ENCODE measurements at regions not wholly inside any gene's neighbourhood (a gene's known extent, or its start where the extent isn't known, plus 50 kb on each side); places are given as distances from the start of the nearest gene placed in this dataset.

GRCh38 chr20:6715401-6715941 lies 52.0 kb upstream of the BMP2 start:
- Histone ChIP-seq H3K79me1 (ENCODE audit: low read depth, low read length) (no peaks in the 10 kb centered on the region), H2AFZ (ENCODE audit: low read length) (no peak overlapping the region), H2BK15ac (ENCODE audit: low read length) (no peak overlapping the region), H3K27ac (replicated peaks; ENCODE audit: low read length) (no peak overlapping the region), H3K18ac (ENCODE audit: low read length) (no peak overlapping the region), H4K91ac (ENCODE audit: low read depth, low read length, poor library complexity) (no peak overlapping the region), H3K9ac (ENCODE audit: low read depth, low read length, poor library complexity) (no peak overlapping the region), H3K36me3 (replicated peaks in 1 of 2; ENCODE audit: control insufficient read depth in 2 of 2, insufficient read depth in 2 of 2, low read length in 2 of 2) (no peaks in the 10 kb centered on the region), H2BK5ac (ENCODE audit: low read length) (no peak overlapping the region), H3K23ac (ENCODE audit: low read depth, low read length, poor library complexity) (no peak overlapping the region), H3K4ac (ENCODE audit: low read length) (no peak overlapping the region), H3K9me3 (replicated peaks in 1 of 2; ENCODE audit: control insufficient read depth in 2 of 2, insufficient read depth in 1 of 2, low read depth in 1 of 2, low read length in 2 of 2) (peaks cover 0 to 1% of the 10 kb centered on the region in 2 donors), H2BK12ac (ENCODE audit: low read length) (no peak overlapping the region), H2BK120ac (ENCODE audit: low read depth, low read length) (no peak overlapping the region), H3K27me3 (ENCODE audit: control insufficient read depth in 3 of 3, insufficient read depth in 3 of 3, low read depth in 1 of 3, low read length in 3 of 3) (no peaks in the 10 kb centered on the region), H2AK5ac (ENCODE audit: low read depth, low read length) (no peak overlapping the region), H4K8ac (ENCODE audit: low read depth, low read length) (no peak overlapping the region), H3K4me1 (ENCODE audit: control insufficient read depth in 2 of 2, insufficient read depth in 1 of 2, low read depth in 1 of 2, low read length in 2 of 2) (no peaks in the 10 kb centered on the region), H3K4me3 (ENCODE audit: low read length in 2 of 2) (no peak overlapping the region), H3K4me2 (ENCODE audit: insufficient read depth, low read length, poor library complexity, severe bottlenecking) (no peak overlapping the region), H3K14ac (ENCODE audit: low read length) (no peak overlapping the region)
- no CpG with 5 or more reads among the region's 7 CpGs for WGBS, 2 donors (ENCODE audit: extremely low coverage in 2 of 2, insufficient read length in 2 of 2, insufficient replicate concordance in 1 of 2)
- DNase-seq (ENCODE audit: low spot score): no peak

- no peak overlapping the region for H3K9ac ChIP-seq (ENCODE audit: low read depth, low read length, poor library complexity)
- H2BK5ac ChIP-seq (ENCODE audit: low read length): no peak overlapping the region
- no peak overlapping the region for H3K4ac ChIP-seq (ENCODE audit: low read length)
- no peak overlapping the region for H3K4me2 ChIP-seq (ENCODE audit: insufficient read depth, low read length, poor library complexity, severe bottlenecking)
- H3K4me3 ChIP-seq (ENCODE audit: low read length in 2 of 2): no peak overlapping the region
- H4K8ac ChIP-seq (ENCODE audit: low read depth, low read length): no peak overlapping the region
- H2BK120ac ChIP-seq (ENCODE audit: low read depth, low read length): no peak overlapping the region
- no peaks in the 10 kb centered on the region for H3K36me3 ChIP-seq (replicated peaks in 1 of 2; ENCODE audit: control insufficient read depth in 2 of 2, insufficient read depth in 2 of 2, low read length in 2 of 2)
- H2AK5ac ChIP-seq (ENCODE audit: low read depth, low read length): no peak overlapping the region
- no peaks in the 10 kb centered on the region for H3K4me1 ChIP-seq (ENCODE audit: control insufficient read depth in 2 of 2, insufficient read depth in 1 of 2, low read depth in 1 of 2, low read length in 2 of 2)
- H2AFZ ChIP-seq (ENCODE audit: low read length): no peak overlapping the region
- H3K27me3 ChIP-seq (ENCODE audit: control insufficient read depth in 3 of 3, insufficient read depth in 3 of 3, low read depth in 1 of 3, low read length in 3 of 3): no peaks in the 10 kb centered on the region
- no peak overlapping the region for H3K14ac ChIP-seq (ENCODE audit: low read length)
- H3K79me1 ChIP-seq (ENCODE audit: low read depth, low read length): no peaks in the 10 kb centered on the region
- no peak overlapping the region for H3K18ac ChIP-seq (ENCODE audit: low read length)
- no CpG with 5 or more reads among the region's 5 CpGs for WGBS, 2 donors (ENCODE audit: extremely low coverage in 2 of 2, insufficient read length in 2 of 2, insufficient replicate concordance in 1 of 2)
- no peak overlapping the region for H4K91ac ChIP-seq (ENCODE audit: low read depth, low read length, poor library complexity)
- no peak overlapping the region for H3K23ac ChIP-seq (ENCODE audit: low read depth, low read length, poor library complexity)
- DNase-seq (ENCODE audit: low spot score): no peak
- no peak overlapping the region for H3K27ac ChIP-seq (replicated peaks; ENCODE audit: low read length)
- no peaks in the 10 kb centered on the region for H3K9me3 ChIP-seq (replicated peaks in 1 of 2; ENCODE audit: control insufficient read depth in 2 of 2, insufficient read depth in 1 of 2, low read depth in 1 of 2, low read length in 2 of 2)
- H2BK15ac ChIP-seq (ENCODE audit: low read length): no peak overlapping the region
- H2BK12ac ChIP-seq (ENCODE audit: low read length): no peak overlapping the region
These were observed 53.2 kb upstream of the BMP2 start for GRCh38 chr20:6714279-6714711.

GRCh38 chr20:6711951-6712649 lies 55.4 kb upstream of the BMP2 start:
- H3K18ac ChIP-seq (ENCODE audit: low read length): no peak overlapping the region
- H3K79me1 ChIP-seq (ENCODE audit: low read depth, low read length): no peaks in the 10 kb centered on the region
- no peak overlapping the region for H2AFZ ChIP-seq (ENCODE audit: low read length)
- WGBS, 2 donors (ENCODE audit: extremely low coverage in 2 of 2, insufficient read length in 2 of 2, insufficient replicate concordance in 1 of 2): no CpG with 5 or more reads among the region's 12 CpGs
- H3K9ac ChIP-seq (ENCODE audit: low read depth, low read length, poor library complexity): no peak overlapping the region
- no peak overlapping the region for H2BK5ac ChIP-seq (ENCODE audit: low read length)
- no peaks in the 10 kb centered on the region for H3K27me3 ChIP-seq (ENCODE audit: control insufficient read depth in 3 of 3, insufficient read depth in 3 of 3, low read depth in 1 of 3, low read length in 3 of 3)
- no peak overlapping the region for H3K4me3 ChIP-seq (ENCODE audit: low read length in 2 of 2)
- H3K14ac ChIP-seq (ENCODE audit: low read length): no peak overlapping the region
- H2AK5ac ChIP-seq (ENCODE audit: low read depth, low read length): no peak overlapping the region
- DNase-seq (ENCODE audit: low spot score): no peak
- no peak overlapping the region for H2BK15ac ChIP-seq (ENCODE audit: low read length)
- H4K8ac ChIP-seq (ENCODE audit: low read depth, low read length): no peak overlapping the region
- peaks cover 0 to 6% of the 10 kb centered on the region in 2 donors for H3K4me1 ChIP-seq (ENCODE audit: control insufficient read depth in 2 of 2, insufficient read depth in 1 of 2, low read depth in 1 of 2, low read length in 2 of 2)
- no peak overlapping the region for H4K91ac ChIP-seq (ENCODE audit: low read depth, low read length, poor library complexity)
- H2BK120ac ChIP-seq (ENCODE audit: low read depth, low read length): no peak overlapping the region
- no peak overlapping the region for H3K4ac ChIP-seq (ENCODE audit: low read length)
- H3K4me2 ChIP-seq (ENCODE audit: insufficient read depth, low read length, poor library complexity, severe bottlenecking): no peak overlapping the region
- no peak overlapping the region for H2BK12ac ChIP-seq (ENCODE audit: low read length)
- no peaks in the 10 kb centered on the region for H3K9me3 ChIP-seq (replicated peaks in 1 of 2; ENCODE audit: control insufficient read depth in 2 of 2, insufficient read depth in 1 of 2, low read depth in 1 of 2, low read length in 2 of 2)
- no peak overlapping the region for H3K27ac ChIP-seq (replicated peaks; ENCODE audit: low read length)
- H3K36me3 ChIP-seq (replicated peaks in 1 of 2; ENCODE audit: control insufficient read depth in 2 of 2, insufficient read depth in 2 of 2, low read length in 2 of 2): no peaks in the 10 kb centered on the region
- H3K23ac ChIP-seq (ENCODE audit: low read depth, low read length, poor library complexity): no peak overlapping the region

- no peak overlapping the region for H2BK12ac ChIP-seq (ENCODE audit: low read length)
- H3K9me3 ChIP-seq (replicated peaks in 1 of 2; ENCODE audit: control insufficient read depth in 2 of 2, insufficient read depth in 1 of 2, low read depth in 1 of 2, low read length in 2 of 2): no peaks in the 10 kb centered on the region
- no peak overlapping the region for H4K91ac ChIP-seq (ENCODE audit: low read depth, low read length, poor library complexity)
- H3K23ac ChIP-seq (ENCODE audit: low read depth, low read length, poor library complexity): no peak overlapping the region
- H4K8ac ChIP-seq (ENCODE audit: low read depth, low read length): no peak overlapping the region
- H3K79me1 ChIP-seq (ENCODE audit: low read depth, low read length): no peaks in the 10 kb centered on the region
- no peak overlapping the region for H3K9ac ChIP-seq (ENCODE audit: low read depth, low read length, poor library complexity)
- H3K27me3 ChIP-seq (ENCODE audit: control insufficient read depth in 3 of 3, insufficient read depth in 3 of 3, low read depth in 1 of 3, low read length in 3 of 3): no peaks in the 10 kb centered on the region
- no peak for DNase-seq (ENCODE audit: low spot score)
- WGBS, 2 donors (ENCODE audit: extremely low coverage in 2 of 2, insufficient read length in 2 of 2, insufficient replicate concordance in 1 of 2): no CpG with 5 or more reads among the region's 4 CpGs
- H3K18ac ChIP-seq (ENCODE audit: low read length): no peak overlapping the region
- no peak overlapping the region for H2AFZ ChIP-seq (ENCODE audit: low read length)
- no peak overlapping the region for H3K4me2 ChIP-seq (ENCODE audit: insufficient read depth, low read length, poor library complexity, severe bottlenecking)
- H2BK15ac ChIP-seq (ENCODE audit: low read length): no peak overlapping the region
- H3K4me1 ChIP-seq (ENCODE audit: control insufficient read depth in 2 of 2, insufficient read depth in 1 of 2, low read depth in 1 of 2, low read length in 2 of 2): peaks cover 0 to 6% of the 10 kb centered on the region in 2 donors
- no peaks in the 10 kb centered on the region for H3K36me3 ChIP-seq (replicated peaks in 1 of 2; ENCODE audit: control insufficient read depth in 2 of 2, insufficient read depth in 2 of 2, low read length in 2 of 2)
- H3K4me3 ChIP-seq (ENCODE audit: low read length in 2 of 2): no peak overlapping the region
- H3K27ac ChIP-seq (replicated peaks; ENCODE audit: low read length): no peak overlapping the region
- no peak overlapping the region for H3K4ac ChIP-seq (ENCODE audit: low read length)
- H2BK120ac ChIP-seq (ENCODE audit: low read depth, low read length): no peak overlapping the region
- H2BK5ac ChIP-seq (ENCODE audit: low read length): no peak overlapping the region
- no peak overlapping the region for H3K14ac ChIP-seq (ENCODE audit: low read length)
- H2AK5ac ChIP-seq (ENCODE audit: low read depth, low read length): no peak overlapping the region
These were observed 57.4 kb upstream of the BMP2 start for GRCh38 chr20:6709910-6710595.
